GM13976 (cell line): ENCODE measurements at regions not wholly inside any gene's neighbourhood (a gene's known extent, or its start where the extent isn't known, plus 50 kb on each side); places are given as distances from the start of the nearest gene placed in this dataset.

Experiments used
- DNase-seq: peaks from one replicate; pipeline ENCODE4 v3.0.0; 2012; ENCODE audit warnings: low spot score
- in situ Hi-C: fragments of 300-500 bp; cut with MboI; formaldehyde crosslinking; loops from one replicate; pipeline ENCODE4 v1.12.0; 2022; ENCODE audit warnings: low sequenced_read_pairs, mixed read lengths, inconsistent platforms; ENCODE audit not compliant: unreplicated experiment
- TF ChIP-seq, protein P1 (sequence below): IDR thresholded peaks from 2 replicates; pipeline ENCODE4 v1.5.1; 2012; ENCODE audit warnings: borderline replicate concordance, mild to moderate bottlenecking; ENCODE audit not compliant: insufficient read depth; ENCODE audit errors: extremely low read depth, missing control alignments, control extremely low read depth

DNA sequence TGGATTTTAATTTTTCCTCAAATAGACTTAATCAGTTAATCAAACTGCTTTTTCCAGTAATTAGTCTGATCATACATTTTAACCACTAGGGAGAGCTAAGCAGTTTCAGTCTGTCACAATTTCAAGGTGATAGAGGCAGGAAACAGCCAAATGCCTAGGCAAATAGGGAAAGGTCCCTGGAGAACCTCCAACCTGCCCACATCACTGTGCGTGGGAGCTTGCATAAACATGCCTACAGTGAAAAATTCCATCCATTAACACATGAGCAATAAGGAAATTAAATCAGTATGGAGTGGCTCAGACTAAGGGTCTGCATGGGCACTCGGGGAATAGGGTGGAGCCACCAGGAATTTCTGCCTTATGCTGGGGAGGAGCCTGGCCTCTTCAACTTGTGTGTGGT, 74.6 kb downstream of the AASDHPPT start:
- no peak for DNase-seq
- in situ Hi-C loops: no loop called here
- TF ChIP-seq, protein P1, sequence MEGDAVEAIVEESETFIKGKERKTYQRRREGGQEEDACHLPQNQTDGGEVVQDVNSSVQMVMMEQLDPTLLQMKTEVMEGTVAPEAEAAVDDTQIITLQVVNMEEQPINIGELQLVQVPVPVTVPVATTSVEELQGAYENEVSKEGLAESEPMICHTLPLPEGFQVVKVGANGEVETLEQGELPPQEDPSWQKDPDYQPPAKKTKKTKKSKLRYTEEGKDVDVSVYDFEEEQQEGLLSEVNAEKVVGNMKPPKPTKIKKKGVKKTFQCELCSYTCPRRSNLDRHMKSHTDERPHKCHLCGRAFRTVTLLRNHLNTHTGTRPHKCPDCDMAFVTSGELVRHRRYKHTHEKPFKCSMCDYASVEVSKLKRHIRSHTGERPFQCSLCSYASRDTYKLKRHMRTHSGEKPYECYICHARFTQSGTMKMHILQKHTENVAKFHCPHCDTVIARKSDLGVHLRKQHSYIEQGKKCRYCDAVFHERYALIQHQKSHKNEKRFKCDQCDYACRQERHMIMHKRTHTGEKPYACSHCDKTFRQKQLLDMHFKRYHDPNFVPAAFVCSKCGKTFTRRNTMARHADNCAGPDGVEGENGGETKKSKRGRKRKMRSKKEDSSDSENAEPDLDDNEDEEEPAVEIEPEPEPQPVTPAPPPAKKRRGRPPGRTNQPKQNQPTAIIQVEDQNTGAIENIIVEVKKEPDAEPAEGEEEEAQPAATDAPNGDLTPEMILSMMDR: no peak

DNA sequence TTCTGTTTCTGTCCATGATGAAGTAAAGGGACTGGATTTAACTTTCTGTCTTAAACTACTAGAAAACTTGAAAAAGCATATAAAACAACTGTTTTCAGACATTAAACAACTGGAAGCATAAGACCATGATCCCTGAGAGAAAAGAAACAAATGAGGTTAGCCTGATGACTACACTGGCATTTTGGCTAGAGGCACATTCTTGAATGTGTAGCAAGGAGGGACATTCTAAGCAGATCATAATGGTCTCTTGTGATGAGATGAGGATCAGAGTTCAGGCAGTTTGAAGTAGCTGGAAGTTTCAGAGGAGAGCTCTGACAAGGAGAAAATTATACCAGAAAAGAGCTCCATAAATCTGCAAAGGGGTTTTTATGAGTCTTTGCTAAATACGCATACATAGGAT, 75.4 kb downstream of the AASDHPPT start:
- TF ChIP-seq, protein P1: no peak
- DNase-seq: no peak
- in situ Hi-C loops: no loop called here

DNA sequence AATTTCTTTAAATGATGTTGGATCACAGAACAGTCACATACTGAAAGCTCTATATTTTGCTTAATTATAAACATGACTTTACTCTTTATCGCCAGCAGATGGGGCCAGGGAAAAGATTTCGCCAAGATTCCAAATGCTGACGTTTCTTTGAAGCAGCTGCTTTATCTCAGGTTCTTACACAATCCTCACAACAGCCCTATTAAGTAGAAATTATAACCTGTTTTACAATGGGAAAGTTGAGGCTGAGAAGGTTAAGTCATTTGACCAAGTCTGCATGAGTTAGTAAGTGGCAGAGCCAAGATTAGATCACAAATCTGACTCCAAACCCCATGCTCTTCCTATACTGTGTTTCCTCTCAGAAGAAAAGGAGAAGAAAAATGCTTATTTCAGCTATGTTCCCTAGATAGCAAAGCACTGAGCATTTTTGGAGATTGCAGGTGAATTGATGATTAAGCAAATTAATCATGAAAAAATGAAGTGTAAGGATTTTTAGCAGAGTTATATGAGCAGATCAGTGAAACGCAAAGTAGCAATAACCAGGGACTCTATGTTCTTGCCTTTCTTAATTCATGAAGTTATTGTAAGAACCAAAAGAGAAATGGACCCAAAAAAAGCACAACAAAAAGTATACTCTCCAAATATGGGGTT, 79.0 kb downstream of the AASDHPPT start:
- in situ Hi-C loops: no loop called here
- DNase-seq: peak; percentile 36
- TF ChIP-seq, protein P1: no peak

DNA sequence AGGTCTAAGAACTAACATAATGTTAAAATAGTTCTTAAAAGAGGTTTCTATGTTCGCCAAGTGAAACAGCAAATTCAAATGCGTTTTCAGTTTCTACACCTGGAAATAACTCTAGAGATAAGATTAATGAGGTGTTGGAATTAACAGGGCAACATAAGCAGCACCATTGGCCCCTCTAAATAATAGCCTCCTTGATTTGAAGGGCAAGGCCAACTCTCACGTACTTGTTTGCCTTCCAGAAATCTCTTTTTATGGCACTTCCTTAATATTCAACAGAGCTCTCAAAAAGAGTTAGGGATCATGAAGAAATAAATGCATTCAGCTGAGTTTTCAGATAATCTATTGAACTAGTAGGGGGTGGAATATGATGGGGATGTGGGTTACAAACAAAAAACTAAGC, 80.9 kb downstream of the AASDHPPT start:
- TF ChIP-seq, protein P1: no peak
- in situ Hi-C loops: no loop called here
- DNase-seq: no peak

DNA sequence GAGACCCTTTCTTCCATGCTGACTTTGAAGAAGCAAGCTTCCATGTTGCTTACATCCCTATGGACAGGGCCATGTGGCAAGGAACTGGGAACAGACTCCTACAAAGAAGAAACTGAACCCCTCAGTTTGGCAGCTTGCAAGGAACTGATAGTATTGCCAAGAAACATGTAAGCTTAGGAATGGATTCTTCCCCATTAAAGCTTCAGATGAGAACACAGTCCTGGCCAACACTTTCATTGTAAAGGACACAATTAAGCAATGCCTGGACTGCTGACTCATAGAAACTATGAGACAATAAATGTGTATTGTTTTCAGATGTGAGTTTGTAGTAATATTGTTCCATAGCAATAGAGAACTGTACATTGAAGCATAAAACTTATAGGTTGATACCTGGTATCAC, 82.4 kb downstream of the AASDHPPT start:
- no peak for DNase-seq
- in situ Hi-C loops: no loop called here
- TF ChIP-seq, protein P1: no peak

DNA sequence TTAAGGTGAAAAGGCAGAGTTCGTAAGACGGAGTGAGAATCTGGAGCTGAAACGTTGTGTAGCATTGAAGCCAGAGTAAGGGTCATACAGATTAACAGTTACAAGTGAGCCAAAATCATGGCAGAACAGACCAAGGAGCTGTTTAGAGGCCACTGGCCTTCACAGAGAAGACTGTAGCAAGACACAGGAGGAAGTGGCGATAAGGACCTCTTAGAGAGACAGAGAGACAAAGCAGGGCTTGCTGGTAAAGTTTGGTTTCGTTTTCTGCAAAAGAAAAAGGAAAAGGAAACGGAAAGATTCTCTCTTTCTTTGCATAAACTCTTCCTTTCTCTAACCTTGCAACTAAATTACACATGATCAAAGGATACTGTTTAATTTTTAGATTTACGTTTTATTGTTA, 83.0 kb downstream of the AASDHPPT start:
- in situ Hi-C loops: no loop called here
- TF ChIP-seq, protein P1: no peak
- DNase-seq: no peak
